GM12878 (cell line): ENCODE measurements at regions not wholly inside any gene's neighbourhood (a gene's known extent, or its start where the extent isn't known, plus 50 kb on each side); places are given as distances from the start of the nearest gene placed in this dataset.

ENCODE experiments used
- ATAC-seq: fragments of 200-7000 bp; cut with Tn5 transposase; 3 replicates; pipeline ENCODE4 v1.9.1; 2020; ENCODE audit warnings: mild to moderate bottlenecking, moderate library complexity
- BruUV-seq: library from RNA; stranded (reverse); fragments of 400-500 nt; replicated peaks from 2 replicates; lab custom pipeline; 2021; lab: Mats Ljungman, UMichigan
- CTCF ChIA-PET: fragments of 300-600 bp; sonication (Branson Sonifier 250); formaldehyde crosslinking; extraction: SDS; loops from one replicate; lab custom pipeline; 2021; ENCODE audit warnings: inconsistent platforms; lab: Yijun Ruan, JAX
- POLR2A ChIA-PET: fragments of 350-600 bp; formaldehyde crosslinking; extraction: SDS; loops from one replicate; lab custom pipeline; 2021; ENCODE audit warnings: inconsistent platforms; lab: Charles Lee
- RAD21 ChIA-PET: fragments of 300-600 bp; sonication (Branson Sonifier 250); formaldehyde crosslinking; loops from one replicate; lab custom pipeline; 2023; ENCODE audit warnings: antibody characterized with exemption; ENCODE audit not compliant: unreplicated experiment; lab: Charles Lee
- SMC1A ChIA-PET: fragments of 300-600 bp; sonication (Branson Sonifier 250); formaldehyde crosslinking; loops from one replicate; lab custom pipeline; 2023; ENCODE audit not compliant: unreplicated experiment, uncharacterized antibody; lab: Charles Lee
- DNase-seq: peaks from one replicate; pipeline ENCODE4 v3.0.0-alpha.2; 2011; ENCODE audit warnings: low read depth, low spot score
- FAIRE-seq: peaks from 3 replicates; lab custom pipeline; 2011; peaks lifted over from hg19 to GRCh38; lab: Jason Lieb, UNC
- H2AFZ ChIP-seq: 2 replicates; pipeline ENCODE4 v1.6.0; 2011; ENCODE audit warnings: low read depth, low read length, control low read depth; ENCODE audit not compliant: control insufficient read depth
- H3K27ac ChIP-seq: 2 replicates; pipeline ENCODE4 v1.5.1; 2011; ENCODE audit warnings: control low read depth; ENCODE audit not compliant: control insufficient read depth, insufficient read depth
- H3K27me3 ChIP-seq, 2 experiments: replicated peaks in 1 of 2; 2 replicates each; pipeline versions ENCODE4 v1.6.0 to v1.6.1; 2011; ENCODE audit warnings: low read length in 1 of 2; ENCODE audit not compliant: control insufficient read depth in 2 of 2, insufficient read depth in 2 of 2
- H3K36me3 ChIP-seq, 2 experiments: 2 replicates each; pipeline ENCODE4 v1.5.1; 2011; ENCODE audit warnings: low read length in 1 of 2; ENCODE audit not compliant: control insufficient read depth in 2 of 2, insufficient read depth in 2 of 2
- H3K4me1 ChIP-seq: 2 replicates; pipeline ENCODE4 v1.6.1; 2011; ENCODE audit warnings: mild to moderate bottlenecking, low read length, moderate library complexity, mixed read lengths; ENCODE audit not compliant: control insufficient read depth, insufficient read depth
- H3K4me2 ChIP-seq: 2 replicates; pipeline ENCODE4 v1.6.0; 2011; ENCODE audit warnings: control low read depth; ENCODE audit not compliant: control insufficient read depth, insufficient read depth
- H3K4me3 ChIP-seq: fragments of 200-600 bp; sonication (generic); 2 replicates; pipeline ENCODE4 v1.5.1; 2016
- H3K79me2 ChIP-seq: 2 replicates; pipeline ENCODE4 v1.6.0; 2011; ENCODE audit warnings: low read length; ENCODE audit not compliant: control insufficient read depth, insufficient read depth
- H3K9ac ChIP-seq: 2 replicates; pipeline ENCODE4 v1.8.0; 2011; ENCODE audit warnings: low read length, control low read depth, mixed read lengths; ENCODE audit not compliant: control insufficient read depth, insufficient read depth
- H3K9me3 ChIP-seq: replicated peaks from 3 replicates; pipeline ENCODE4 v1.5.1; 2011; ENCODE audit warnings: mild to moderate bottlenecking, low read length; ENCODE audit not compliant: control insufficient read depth, insufficient read depth
- H4K20me1 ChIP-seq: 2 replicates; pipeline ENCODE4 v1.6.0; 2011; ENCODE audit not compliant: control insufficient read depth, insufficient read depth
- CBX5 ChIP-seq: sonication (generic); IDR thresholded peaks from 2 replicates; pipeline ENCODE4 v1.6.1; 2016; ENCODE audit warnings: low read depth, moderate library complexity, mild to moderate bottlenecking, inconsistent platforms
- LARP7 ChIP-seq: fragments of 450-650 bp; IDR thresholded peaks from 2 replicates; pipeline ENCODE4 v1.6.1; 2017; ENCODE audit warnings: mild to moderate bottlenecking
- ZNF622 ChIP-seq: fragments of 450-650 bp; IDR thresholded peaks from 2 replicates; pipeline ENCODE4 v1.6.1; 2017; ENCODE audit warnings: mild to moderate bottlenecking, inconsistent platforms
- WGBS: methylation state at CpG from one replicate; pipeline ENCODE4 v1.1.6; 2016; ENCODE audit warnings: low lambda C conversion rate; ENCODE audit not compliant: insufficient replicate concordance, insufficient coverage; ENCODE audit errors: missing lambda C conversion rate; 5-methylcytosine and 5-hydroxymethylcytosine counted together
- in situ Hi-C: fragments of 300-500 bp; cut with MboI; formaldehyde crosslinking; loops from 9 replicates; pipeline ENCODE4 v1.14.3; 2018; ENCODE audit warnings: mixed read lengths
- intact Hi-C: fragments of 100-400 bp; cut with micrococcal nuclease; formaldehyde crosslinking; loops from one replicate; pipeline ENCODE4 v1.14.2; 2022; ENCODE audit not compliant: unreplicated experiment
- TF ChIP-seq, protein P1 (sequence below): fragments of 450-650 bp; formaldehyde crosslinking; IDR thresholded peaks from 2 replicates; pipeline ENCODE4 v1.4.0; 2022; ENCODE audit warnings: mild to moderate bottlenecking, moderate library complexity
- TF ChIP-seq, protein P2 (sequence below): fragments of 450-650 bp; IDR thresholded peaks from 2 replicates; pipeline ENCODE4 v1.6.1; 2017; ENCODE audit warnings: antibody characterized with exemption, mild to moderate bottlenecking, moderate library complexity

GRCh38 chr11:130582176-130582575 is 133.7 kb downstream of the ADAMTS15 start (continued):
- TF ChIP-seq, protein P1, sequence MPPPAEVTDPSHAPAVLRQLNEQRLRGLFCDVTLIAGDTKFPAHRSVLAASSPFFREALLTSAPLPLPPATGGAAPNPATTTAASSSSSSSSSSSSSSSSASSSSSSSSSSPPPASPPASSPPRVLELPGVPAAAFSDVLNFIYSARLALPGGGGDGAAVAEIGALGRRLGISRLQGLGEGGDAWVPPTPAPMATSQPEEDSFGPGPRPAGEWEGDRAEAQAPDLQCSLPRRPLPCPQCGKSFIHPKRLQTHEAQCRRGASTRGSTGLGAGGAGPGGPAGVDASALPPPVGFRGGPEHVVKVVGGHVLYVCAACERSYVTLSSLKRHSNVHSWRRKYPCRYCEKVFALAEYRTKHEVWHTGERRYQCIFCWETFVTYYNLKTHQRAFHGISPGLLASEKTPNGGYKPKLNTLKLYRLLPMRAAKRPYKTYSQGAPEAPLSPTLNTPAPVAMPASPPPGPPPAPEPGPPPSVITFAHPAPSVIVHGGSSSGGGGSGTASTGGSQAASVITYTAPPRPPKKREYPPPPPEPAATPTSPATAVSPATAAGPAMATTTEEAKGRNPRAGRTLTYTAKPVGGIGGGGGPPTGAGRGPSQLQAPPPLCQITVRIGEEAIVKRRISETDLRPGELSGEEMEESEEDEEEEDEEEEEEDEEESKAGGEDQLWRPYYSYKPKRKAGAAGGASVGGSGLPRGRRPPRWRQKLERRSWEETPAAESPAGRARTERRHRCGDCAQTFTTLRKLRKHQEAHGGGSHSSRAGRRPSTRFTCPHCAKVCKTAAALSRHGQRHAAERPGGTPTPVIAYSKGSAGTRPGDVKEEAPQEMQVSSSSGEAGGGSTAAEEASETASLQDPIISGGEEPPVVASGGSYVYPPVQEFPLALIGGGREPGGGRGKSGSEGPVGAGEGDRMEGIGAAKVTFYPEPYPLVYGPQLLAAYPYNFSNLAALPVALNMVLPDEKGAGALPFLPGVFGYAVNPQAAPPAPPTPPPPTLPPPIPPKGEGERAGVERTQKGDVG (CRISPR knock-in tag): no peak
- TF ChIP-seq, protein P2, sequence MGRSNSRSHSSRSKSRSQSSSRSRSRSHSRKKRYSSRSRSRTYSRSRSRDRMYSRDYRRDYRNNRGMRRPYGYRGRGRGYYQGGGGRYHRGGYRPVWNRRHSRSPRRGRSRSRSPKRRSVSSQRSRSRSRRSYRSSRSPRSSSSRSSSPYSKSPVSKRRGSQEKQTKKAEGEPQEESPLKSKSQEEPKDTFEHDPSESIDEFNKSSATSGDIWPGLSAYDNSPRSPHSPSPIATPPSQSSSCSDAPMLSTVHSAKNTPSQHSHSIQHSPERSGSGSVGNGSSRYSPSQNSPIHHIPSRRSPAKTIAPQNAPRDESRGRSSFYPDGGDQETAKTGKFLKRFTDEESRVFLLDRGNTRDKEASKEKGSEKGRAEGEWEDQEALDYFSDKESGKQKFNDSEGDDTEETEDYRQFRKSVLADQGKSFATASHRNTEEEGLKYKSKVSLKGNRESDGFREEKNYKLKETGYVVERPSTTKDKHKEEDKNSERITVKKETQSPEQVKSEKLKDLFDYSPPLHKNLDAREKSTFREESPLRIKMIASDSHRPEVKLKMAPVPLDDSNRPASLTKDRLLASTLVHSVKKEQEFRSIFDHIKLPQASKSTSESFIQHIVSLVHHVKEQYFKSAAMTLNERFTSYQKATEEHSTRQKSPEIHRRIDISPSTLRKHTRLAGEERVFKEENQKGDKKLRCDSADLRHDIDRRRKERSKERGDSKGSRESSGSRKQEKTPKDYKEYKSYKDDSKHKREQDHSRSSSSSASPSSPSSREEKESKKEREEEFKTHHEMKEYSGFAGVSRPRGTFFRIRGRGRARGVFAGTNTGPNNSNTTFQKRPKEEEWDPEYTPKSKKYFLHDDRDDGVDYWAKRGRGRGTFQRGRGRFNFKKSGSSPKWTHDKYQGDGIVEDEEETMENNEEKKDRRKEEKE: no peak
- no peak for TF ChIP-seq ZNF622

GRCh38 chr11:130582981-130583380 is 134.5 kb downstream of the ADAMTS15 start:
- Histone ChIP-seq H3K36me3 (no peaks in the 10 kb centered on the region), H3K79me2 (no peaks in the 10 kb centered on the region), H3K9me3 (no peaks in the 10 kb centered on the region), H4K20me1 (no peaks in the 10 kb centered on the region), H3K9ac (no peak overlapping the region), H3K4me3 (no peak overlapping the region), H3K27me3 (peaks cover 0 to 2% of the 10 kb centered on the region in 2 experiments; a peak in 1 of 4 replicates), H3K27ac (no peak overlapping the region), H3K4me1 (no peaks in the 10 kb centered on the region), H3K4me2 (no peak overlapping the region), H2AFZ (no peak overlapping the region)
- POLR2A ChIA-PET: no interaction called here
- WGBS: 0% methylated on average over 2 of the region's 2 CpGs
- CTCF ChIA-PET: interaction anchor here (1.2 kb wide), 1 partner anchor 276 kb away, joined by 3 read pairs; no protein-coding TSS in a partner anchor
- DNase-seq: no peak
- intact Hi-C loops (no loop called here), in situ Hi-C loops (no loop called here)
- ATAC-seq: no peak
- TF ChIP-seq LARP7: no peak
- TF ChIP-seq CBX5: no peak
- SMC1A ChIA-PET: no interaction called here
- no peak for FAIRE-seq
- no TSS peak for BruUV-seq
- RAD21 ChIA-PET: no interaction called here
